ENCODE measurements at regions not wholly inside any gene's neighbourhood (a gene's known extent, or its start where the extent isn't known, plus 50 kb on each side); places are given as distances from the start of the nearest gene placed in this dataset.

- Mint-ChIP-seq H3K4me3 (ENCODE audit: unreplicated experiment) (no peak overlapping the region), H3K36me3 (ENCODE audit: unreplicated experiment) (no peaks in the 10 kb centered on the region), H3K9me3 (ENCODE audit: unreplicated experiment) (peaks cover 63% of the 10 kb centered on the region), H3K4me1 (ENCODE audit: unreplicated experiment) (no peaks in the 10 kb centered on the region), H3K27ac (ENCODE audit: unreplicated experiment) (no peak overlapping the region), H3K27me3 (ENCODE audit: unreplicated experiment) (no peaks in the 10 kb centered on the region)
- no peak for TF ChIP-seq CTCF (IDR thresholded peaks at IDR 0.05)
- DNase-seq (ENCODE audit: extremely low spot score, unreplicated experiment) = no peak
These were observed 298.4 kb downstream of the SMARCA2 start for GRCh38 chr9:2313512-2313911.

GRCh38 chr9:2317591-2317990 lies 302.4 kb downstream of the SMARCA2 start:
- DNase-seq (ENCODE audit: extremely low spot score, unreplicated experiment) = no peak
- Mint-ChIP-seq H3K27me3 (ENCODE audit: unreplicated experiment) (no peaks in the 10 kb centered on the region), H3K9me3 (ENCODE audit: unreplicated experiment) (peaks cover 23% of the 10 kb centered on the region), H3K36me3 (ENCODE audit: unreplicated experiment) (no peaks in the 10 kb centered on the region), H3K4me1 (ENCODE audit: unreplicated experiment) (no peaks in the 10 kb centered on the region), H3K4me3 (ENCODE audit: unreplicated experiment) (no peak overlapping the region), H3K27ac (ENCODE audit: unreplicated experiment) (no peak overlapping the region)
- no peak for TF ChIP-seq CTCF (IDR thresholded peaks at IDR 0.05)

GRCh38 chr9:2319421-2319820 lies 302.2 kb upstream of the VLDLR start:
- no peaks in the 10 kb centered on the region for H3K36me3 Mint-ChIP-seq (ENCODE audit: unreplicated experiment)
- TF ChIP-seq CTCF (IDR thresholded peaks at IDR 0.05) = no peak
- no peak overlapping the region for H3K4me3 Mint-ChIP-seq (ENCODE audit: unreplicated experiment)
- H3K4me1 Mint-ChIP-seq (ENCODE audit: unreplicated experiment) = no peaks in the 10 kb centered on the region
- no peaks in the 10 kb centered on the region for H3K27me3 Mint-ChIP-seq (ENCODE audit: unreplicated experiment)
- peaks cover 12% of the 10 kb centered on the region for H3K9me3 Mint-ChIP-seq (ENCODE audit: unreplicated experiment)
- DNase-seq (ENCODE audit: extremely low spot score, unreplicated experiment) = no peak
- H3K27ac Mint-ChIP-seq (ENCODE audit: unreplicated experiment) = no peak overlapping the region

- Mint-ChIP-seq H3K27me3 (ENCODE audit: unreplicated experiment) (no peaks in the 10 kb centered on the region), H3K27ac (ENCODE audit: unreplicated experiment) (no peak overlapping the region), H3K9me3 (ENCODE audit: unreplicated experiment) (peaks cover 7% of the 10 kb centered on the region), H3K36me3 (ENCODE audit: unreplicated experiment) (no peaks in the 10 kb centered on the region), H3K4me1 (ENCODE audit: unreplicated experiment) (no peaks in the 10 kb centered on the region), H3K4me3 (ENCODE audit: unreplicated experiment) (no peak overlapping the region)
- TF ChIP-seq CTCF (IDR thresholded peaks at IDR 0.05) = no peak
- DNase-seq (ENCODE audit: extremely low spot score, unreplicated experiment) = no peak
These were observed 301.5 kb upstream of the VLDLR start for GRCh38 chr9:2320114-2320513.

- no peak for TF ChIP-seq CTCF (IDR thresholded peaks at IDR 0.05)
- no peaks in the 10 kb centered on the region for H3K4me1 Mint-ChIP-seq (ENCODE audit: unreplicated experiment)
- H3K27me3 Mint-ChIP-seq (ENCODE audit: unreplicated experiment) = no peaks in the 10 kb centered on the region
- H3K27ac Mint-ChIP-seq (ENCODE audit: unreplicated experiment) = no peak overlapping the region
- no peak for DNase-seq (ENCODE audit: extremely low spot score, unreplicated experiment)
- H3K36me3 Mint-ChIP-seq (ENCODE audit: unreplicated experiment) = no peaks in the 10 kb centered on the region
- H3K4me3 Mint-ChIP-seq (ENCODE audit: unreplicated experiment) = no peak overlapping the region
- peaks cover 2% of the 10 kb centered on the region for H3K9me3 Mint-ChIP-seq (ENCODE audit: unreplicated experiment)
These were observed 301.0 kb upstream of the VLDLR start for GRCh38 chr9:2320632-2321031.

Data from osteocyte (in vitro differentiated cells).